ENCODE measurements at regions not wholly inside any gene's neighbourhood (a gene's known extent, or its start where the extent isn't known, plus 50 kb on each side); places are given as distances from the start of the nearest gene placed in this dataset.

GRCh38 chr1:56434740-56435139 is 144.6 kb downstream of the PLPP3 start:
- Histone ChIP-seq H3K9me3 (ENCODE audit: insufficient read depth in 2 of 2, low read depth in 1 of 2, low read length in 1 of 2) (no peaks in the 10 kb centered on the region), H3K4ac (replicated peaks; ENCODE audit: insufficient read length, low read depth, low read length) (no peak overlapping the region), H3K4me2 (ENCODE audit: insufficient read depth in 1 of 2, low read depth in 2 of 2, low read length in 2 of 2) (no peak overlapping the region), H2AK5ac (ENCODE audit: low read depth, low read length) (no peak overlapping the region), H4K91ac (replicated peaks; ENCODE audit: insufficient read length, low read length) (no peak overlapping the region), H2BK15ac (ENCODE audit: low read length) (no peak overlapping the region), H3K18ac (ENCODE audit: extremely low read depth, low read length) (no peak overlapping the region), H2BK120ac (replicated peaks; ENCODE audit: low read depth, low read length) (no peak overlapping the region), H3K79me2 (ENCODE audit: control insufficient read depth in 1 of 2, insufficient read depth in 2 of 2, low read length in 2 of 2) (no peaks in the 10 kb centered on the region), H2BK5ac (ENCODE audit: low read depth, low read length) (no peak overlapping the region), H4K20me1 (replicated peaks in 1 of 2; ENCODE audit: control insufficient read depth in 1 of 2, insufficient read depth in 2 of 2, low read length in 2 of 2) (no peaks in the 10 kb centered on the region), H3K9ac (replicated peaks in 1 of 4; ENCODE audit: extremely low read depth in 1 of 4, low read depth in 3 of 4, low read length in 3 of 4) (no peak overlapping the region), H3K14ac (ENCODE audit: insufficient read length) (no peak overlapping the region), H3K27ac (ENCODE audit: low read depth, low read length) (no peak overlapping the region), H3K36me3 (ENCODE audit: control insufficient read depth in 2 of 4, insufficient read depth in 4 of 4, low read length in 3 of 4) (no peaks in the 10 kb centered on the region), H2AFZ (ENCODE audit: low read length) (no peak overlapping the region), H3K23me2 (ENCODE audit: low read depth, low read length) (no peaks in the 10 kb centered on the region), H4K8ac (ENCODE audit: extremely low read depth, insufficient read depth, low read length) (no peak overlapping the region), H3K4me1 (replicated peaks in 1 of 4; ENCODE audit: control insufficient read depth in 3 of 4, insufficient read depth in 4 of 4, low read length in 3 of 4) (peaks cover 15 to 28% (median 23%) of the 10 kb centered on the region in 4 experiments), H3K27me3 (replicated peaks in 1 of 4; ENCODE audit: control insufficient read depth in 3 of 4, extremely low read depth in 1 of 4, insufficient read depth in 3 of 4, low read length in 3 of 4) (no peaks in the 10 kb centered on the region; a peak in 2 of 7 replicates), H2BK12ac (ENCODE audit: low read depth, low read length) (peak overlapping the region; percentile 11; the same call in 1 of the 2 replicates), H3K79me1 (ENCODE audit: low read depth, low read length) (no peaks in the 10 kb centered on the region), H2BK20ac (ENCODE audit: low read length) (no peak overlapping the region), H3K23ac (ENCODE audit: insufficient read length) (no peak overlapping the region), H4K5ac (ENCODE audit: insufficient read length, low read depth, low read length) (no peak overlapping the region), H3K56ac (replicated peaks; ENCODE audit: insufficient read length, low read depth, low read length) (no peak overlapping the region), H3K4me3 (ENCODE audit: extremely low read depth in 1 of 4, insufficient read depth in 2 of 4, low read depth in 3 of 4, low read length in 4 of 4) (no peak overlapping the region)
- CTCF ChIA-PET (ENCODE audit: partially characterized antibody): interaction anchor here (0.7 to 3.9 kb wide), 13 partner anchors 10 to 234 kb away, joined by 3 to 19 read pairs (median 5); partner anchors contain the start of gene PLPP3
- DNase-seq (ENCODE audit: low read depth in 1 of 2, low spot score in 2 of 2) (no peak), FAIRE-seq (no peak)
- POLR2A ChIA-PET (ENCODE audit: partially characterized antibody): no interaction called here
- 69% methylated on average over 4 of the region's 4 CpGs; no CpG with 5 or more reads in 1 of the 2 experiments for WGBS, 2 experiments (ENCODE audit: extremely low coverage in 1 of 2, insufficient coverage in 1 of 2, insufficient read length in 1 of 2, insufficient replicate concordance in 2 of 2, low coverage in 1 of 2, low lambda C conversion rate in 2 of 2, missing lambda C conversion rate in 1 of 2)
- no peak for TF ChIP-seq TAF1 (IDR thresholded peaks at IDR 0.05; ENCODE audit: low read depth, low read length)
- TF ChIP-seq RAD21 (IDR thresholded peaks at IDR 0.05 in 1 of 2, conservative IDR thresholded peaks at IDR 0.05 in 1 of 2; ENCODE audit: low read depth in 2 of 2, low read length in 2 of 2): peak; percentile 32 to 48; a peak in 3 of 4 replicates
- peak; percentile 1 to 58 (median 50); a peak in 2 of 4 replicates for TF ChIP-seq CTCF (IDR thresholded peaks at IDR 0.05; ENCODE audit: control extremely low read depth in 1 of 3, insufficient read depth in 1 of 3, low read depth in 1 of 3, low read length in 3 of 3)
